B cell (primary cell): ENCODE measurements at regions not wholly inside any gene's neighbourhood (a gene's known extent, or its start where the extent isn't known, plus 50 kb on each side); places are given as distances from the start of the nearest gene placed in this dataset.
"Not testable (repeated sequence)": the region's sequence is repeated elsewhere in the genome, so short reads cannot be mapped to it uniquely, and the experiment has no call there.

ENCODE experiments used
- EZH2 ChIP-seq: IDR thresholded peaks from 2 replicates; pipeline ENCODE4 v1.6.1; 2012; ENCODE audit warnings: borderline replicate concordance, low read depth, mild to moderate bottlenecking, moderate library complexity, low read length; ENCODE audit not compliant: insufficient read depth, poor library complexity, severe bottlenecking
- TF ChIP-seq, protein P1 (sequence below): fragments of 200-600 bp; IDR thresholded peaks from one replicate; pipeline ENCODE4 v1.8.0; 2022; ENCODE audit warnings: antibody characterized with exemption, mild to moderate bottlenecking

GRCh38 chr21:10410354-10410929, 110.9 kb upstream of the TPTE start:
- TF ChIP-seq, protein P1, sequence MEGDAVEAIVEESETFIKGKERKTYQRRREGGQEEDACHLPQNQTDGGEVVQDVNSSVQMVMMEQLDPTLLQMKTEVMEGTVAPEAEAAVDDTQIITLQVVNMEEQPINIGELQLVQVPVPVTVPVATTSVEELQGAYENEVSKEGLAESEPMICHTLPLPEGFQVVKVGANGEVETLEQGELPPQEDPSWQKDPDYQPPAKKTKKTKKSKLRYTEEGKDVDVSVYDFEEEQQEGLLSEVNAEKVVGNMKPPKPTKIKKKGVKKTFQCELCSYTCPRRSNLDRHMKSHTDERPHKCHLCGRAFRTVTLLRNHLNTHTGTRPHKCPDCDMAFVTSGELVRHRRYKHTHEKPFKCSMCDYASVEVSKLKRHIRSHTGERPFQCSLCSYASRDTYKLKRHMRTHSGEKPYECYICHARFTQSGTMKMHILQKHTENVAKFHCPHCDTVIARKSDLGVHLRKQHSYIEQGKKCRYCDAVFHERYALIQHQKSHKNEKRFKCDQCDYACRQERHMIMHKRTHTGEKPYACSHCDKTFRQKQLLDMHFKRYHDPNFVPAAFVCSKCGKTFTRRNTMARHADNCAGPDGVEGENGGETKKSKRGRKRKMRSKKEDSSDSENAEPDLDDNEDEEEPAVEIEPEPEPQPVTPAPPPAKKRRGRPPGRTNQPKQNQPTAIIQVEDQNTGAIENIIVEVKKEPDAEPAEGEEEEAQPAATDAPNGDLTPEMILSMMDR = not testable (repeated sequence)
- not testable (repeated sequence) for TF ChIP-seq EZH2
